ENCODE measurements at regions not wholly inside any gene's neighbourhood (a gene's known extent, or its start where the extent isn't known, plus 50 kb on each side); places are given as distances from the start of the nearest gene placed in this dataset.

- no peak overlapping the region for H3K14ac ChIP-seq (ENCODE audit: insufficient read length)
- H3K4me2 ChIP-seq (ENCODE audit: insufficient read depth in 1 of 2, low read depth in 2 of 2, low read length in 2 of 2), result no peak overlapping the region
- H4K20me1 ChIP-seq (replicated peaks in 1 of 2; ENCODE audit: control insufficient read depth in 1 of 2, insufficient read depth in 2 of 2, low read length in 2 of 2), result no peaks in the 10 kb centered on the region
- no peak overlapping the region for H2BK12ac ChIP-seq (ENCODE audit: low read depth, low read length)
- TF ChIP-seq NANOG (IDR thresholded peaks at IDR 0.05; ENCODE audit: insufficient read depth, low read depth, low read length, poor library complexity, severe bottlenecking) (peak; percentile 73), MAX (IDR thresholded peaks at IDR 0.05) (no peak)
- H3K56ac ChIP-seq (replicated peaks; ENCODE audit: insufficient read length, low read depth, low read length), result no peak overlapping the region
- no peak overlapping the region for H3K23ac ChIP-seq (ENCODE audit: insufficient read length)
- FAIRE-seq (no peak), DNase-seq (ENCODE audit: low read depth in 1 of 2, low spot score in 2 of 2) (no peak)
- no peak overlapping the region for H3K18ac ChIP-seq (ENCODE audit: extremely low read depth, low read length)
- H3K4me3 ChIP-seq (ENCODE audit: extremely low read depth in 1 of 4, insufficient read depth in 2 of 4, low read depth in 3 of 4, low read length in 4 of 4), result no peak overlapping the region
- no peak overlapping the region for H3K4ac ChIP-seq (replicated peaks; ENCODE audit: insufficient read length, low read depth, low read length)
- H3K9me3 ChIP-seq (ENCODE audit: insufficient read depth in 2 of 2, low read depth in 1 of 2, low read length in 1 of 2), result no peaks in the 10 kb centered on the region
- ChIA-PET CTCF (ENCODE audit: partially characterized antibody) (no interaction called here), POLR2A (ENCODE audit: partially characterized antibody) (no interaction called here)
- no peak overlapping the region for H2BK120ac ChIP-seq (replicated peaks; ENCODE audit: low read depth, low read length)
- no peaks in the 10 kb centered on the region for H3K79me1 ChIP-seq (ENCODE audit: low read depth, low read length)
- H4K8ac ChIP-seq (ENCODE audit: extremely low read depth, insufficient read depth, low read length), result no peak overlapping the region
- no peaks in the 10 kb centered on the region; a peak in 1 of 7 replicates for H3K27me3 ChIP-seq (replicated peaks in 1 of 4; ENCODE audit: control insufficient read depth in 3 of 4, extremely low read depth in 1 of 4, insufficient read depth in 3 of 4, low read length in 3 of 4)
- H3K79me2 ChIP-seq (ENCODE audit: control insufficient read depth in 1 of 2, insufficient read depth in 2 of 2, low read length in 2 of 2), result no peaks in the 10 kb centered on the region
- no peaks in the 10 kb centered on the region for H3K36me3 ChIP-seq (ENCODE audit: control insufficient read depth in 2 of 4, insufficient read depth in 4 of 4, low read length in 3 of 4)
- H3K27ac ChIP-seq (ENCODE audit: low read depth, low read length), result no peak overlapping the region
- no peak overlapping the region for H2AK5ac ChIP-seq (ENCODE audit: low read depth, low read length)
- peaks cover 2% of the 10 kb centered on the region; the same call in 1 of the 2 replicates for H3K23me2 ChIP-seq (ENCODE audit: low read depth, low read length)
- no peak overlapping the region for H3K9ac ChIP-seq (replicated peaks in 1 of 4; ENCODE audit: extremely low read depth in 1 of 4, low read depth in 3 of 4, low read length in 3 of 4)
- no peak overlapping the region for H4K91ac ChIP-seq (replicated peaks; ENCODE audit: insufficient read length, low read length)
- no peak overlapping the region for H2BK15ac ChIP-seq (ENCODE audit: low read length)
- WGBS, 2 experiments (ENCODE audit: extremely low coverage in 1 of 2, insufficient coverage in 1 of 2, insufficient read length in 1 of 2, insufficient replicate concordance in 2 of 2, low coverage in 1 of 2, low lambda C conversion rate in 2 of 2, missing lambda C conversion rate in 1 of 2), result 85% methylated on average over 2 of the region's 2 CpGs; no CpG with 5 or more reads in 1 of the 2 experiments
- no peak overlapping the region for H2BK5ac ChIP-seq (ENCODE audit: low read depth, low read length)
- H2BK20ac ChIP-seq (ENCODE audit: low read length), result no peak overlapping the region
- no peak overlapping the region for H4K5ac ChIP-seq (ENCODE audit: insufficient read length, low read depth, low read length)
- peaks cover 0 to 12% (median 3%) of the 10 kb centered on the region in 4 experiments; a peak in 3 of 7 replicates for H3K4me1 ChIP-seq (replicated peaks in 1 of 4; ENCODE audit: control insufficient read depth in 3 of 4, insufficient read depth in 4 of 4, low read length in 3 of 4)
- no peak overlapping the region for H2AFZ ChIP-seq (ENCODE audit: low read length)
Observed at GRCh38 chr10:83932245-83932644, 207.1 kb upstream of the GHITM start.
